WTC11 (cell line): ENCODE measurements at regions not wholly inside any gene's neighbourhood (a gene's known extent, or its start where the extent isn't known, plus 50 kb on each side); places are given as distances from the start of the nearest gene placed in this dataset.

ENCODE experiments used
- ZNF263 ChIP-seq: sonication (generic); formaldehyde crosslinking; IDR thresholded peaks from 2 replicates; pipeline ENCODE4 v1.8.1; 2022; ENCODE audit warnings: low read depth, mild to moderate bottlenecking, moderate library complexity, missing genetic modification reagents
- ZNF671 ChIP-seq: fragments of 250-450 bp; sonication (Bioruptor Pico); IDR thresholded peaks from 2 replicates; pipeline ENCODE4 v1.8.0; 2021; ENCODE audit warnings: mild to moderate bottlenecking
- TF ChIP-seq, protein P1 (sequence below): fragments of 200-600 bp; IDR thresholded peaks from 2 replicates; pipeline ENCODE4 v1.8.0; 2022; ENCODE audit warnings: antibody characterized with exemption

DNA sequence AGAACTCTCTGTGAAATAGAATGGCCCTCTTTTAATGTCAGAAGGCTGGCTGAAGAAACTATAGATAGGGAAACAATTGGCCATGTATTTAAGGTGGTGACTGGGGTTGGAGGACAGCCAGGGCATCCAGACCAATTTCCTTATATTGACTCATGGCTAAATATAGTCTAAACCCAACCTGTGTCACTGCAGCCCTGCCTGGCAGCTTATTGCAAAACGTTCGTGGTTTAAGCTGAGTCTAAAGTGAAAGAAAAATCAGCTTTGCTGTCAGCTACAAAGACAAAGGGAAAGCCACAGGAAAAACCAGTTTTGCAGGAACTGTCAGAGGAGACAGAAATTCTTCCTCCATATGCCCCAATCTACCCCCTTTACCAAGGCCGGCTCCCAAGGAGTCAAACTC, 902.8 kb upstream of the NDST4 start:
- TF ChIP-seq, protein P1, sequence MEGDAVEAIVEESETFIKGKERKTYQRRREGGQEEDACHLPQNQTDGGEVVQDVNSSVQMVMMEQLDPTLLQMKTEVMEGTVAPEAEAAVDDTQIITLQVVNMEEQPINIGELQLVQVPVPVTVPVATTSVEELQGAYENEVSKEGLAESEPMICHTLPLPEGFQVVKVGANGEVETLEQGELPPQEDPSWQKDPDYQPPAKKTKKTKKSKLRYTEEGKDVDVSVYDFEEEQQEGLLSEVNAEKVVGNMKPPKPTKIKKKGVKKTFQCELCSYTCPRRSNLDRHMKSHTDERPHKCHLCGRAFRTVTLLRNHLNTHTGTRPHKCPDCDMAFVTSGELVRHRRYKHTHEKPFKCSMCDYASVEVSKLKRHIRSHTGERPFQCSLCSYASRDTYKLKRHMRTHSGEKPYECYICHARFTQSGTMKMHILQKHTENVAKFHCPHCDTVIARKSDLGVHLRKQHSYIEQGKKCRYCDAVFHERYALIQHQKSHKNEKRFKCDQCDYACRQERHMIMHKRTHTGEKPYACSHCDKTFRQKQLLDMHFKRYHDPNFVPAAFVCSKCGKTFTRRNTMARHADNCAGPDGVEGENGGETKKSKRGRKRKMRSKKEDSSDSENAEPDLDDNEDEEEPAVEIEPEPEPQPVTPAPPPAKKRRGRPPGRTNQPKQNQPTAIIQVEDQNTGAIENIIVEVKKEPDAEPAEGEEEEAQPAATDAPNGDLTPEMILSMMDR: no peak
- TF ChIP-seq ZNF263 (no peak), ZNF671 (CRISPR knock-in tag) (no peak)
